Hippocampal formation (tissue), 2 donors: ENCODE measurements at regions not wholly inside any gene's neighbourhood (a gene's known extent, or its start where the extent isn't known, plus 50 kb on each side); places are given as distances from the start of the nearest gene placed in this dataset.

Source experiments
- DNase-seq, 2 donors: peaks; one replicate each; lab custom pipeline; 2025; lab: John Stamatoyannopoulos, UW

- no peak for DNase-seq
Measured at GRCh38 chr11:8323161-8323935, 59.7 kb upstream of the LMO1 start.

DNA sequence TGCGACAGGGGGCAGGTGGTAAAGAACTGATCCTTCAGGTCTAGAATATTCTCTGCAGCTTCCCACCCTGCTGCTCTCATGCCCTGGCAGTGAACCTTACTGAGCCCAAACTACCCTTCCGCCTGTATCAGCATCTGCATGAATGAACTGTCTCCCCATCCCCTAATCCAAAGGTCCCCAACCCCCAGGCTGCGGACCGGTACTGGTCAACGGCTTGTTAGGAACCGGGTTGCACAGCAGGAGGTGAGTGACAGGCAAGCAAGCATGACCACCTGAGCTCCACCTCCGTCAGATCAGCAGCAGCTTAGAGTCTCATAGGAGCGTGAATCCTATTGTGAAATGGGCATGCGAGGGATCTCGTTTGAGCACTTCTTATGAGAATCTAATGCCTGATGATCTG is 58.2 kb upstream of the LMO1 start:
- no peak for DNase-seq

DNA sequence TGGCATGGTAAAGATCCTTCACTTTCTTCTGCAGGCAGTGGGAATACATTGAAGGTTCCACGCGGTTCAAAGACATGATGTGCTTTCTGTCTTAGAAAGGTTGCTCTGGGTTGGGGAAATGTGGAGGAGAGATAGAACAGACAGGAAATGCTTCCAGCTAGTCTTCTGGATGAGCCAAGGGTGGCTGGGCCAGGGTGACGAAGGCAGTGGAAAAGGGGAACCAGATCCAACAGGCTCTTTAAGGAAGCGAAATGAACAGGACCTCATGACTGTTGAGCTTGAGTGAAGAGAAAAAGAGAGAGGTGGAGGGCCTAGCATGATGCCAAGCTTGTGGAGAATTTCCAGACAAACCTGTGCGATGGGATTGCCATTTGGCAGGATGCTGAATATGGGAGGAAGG is 56.4 kb upstream of the LMO1 start:
- no peak for DNase-seq

DNA sequence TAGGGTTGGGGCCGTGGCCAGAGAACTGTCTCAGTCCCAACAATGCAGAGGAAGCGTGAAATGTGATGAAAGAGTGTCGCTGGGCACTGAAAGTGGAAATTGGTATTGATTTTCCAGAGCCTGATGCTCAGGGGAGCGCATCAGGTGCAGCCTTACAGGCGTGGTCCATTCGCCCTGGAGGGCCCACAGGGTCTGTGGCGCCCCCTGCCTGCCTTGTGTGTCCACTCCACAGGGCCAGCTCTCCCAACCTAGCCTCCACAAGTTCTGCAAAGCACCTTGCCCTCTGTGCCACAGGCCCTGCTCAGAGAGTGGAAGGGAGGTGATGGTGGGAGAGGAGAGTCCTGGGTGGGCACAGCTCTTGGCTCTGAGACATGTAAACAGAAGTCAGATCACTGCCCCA is 54.9 kb upstream of the LMO1 start:
- DNase-seq = no peak

- DNase-seq = no peak
Measured at GRCh38 chr11:8317159-8317558, 53.5 kb upstream of the LMO1 start.

DNA sequence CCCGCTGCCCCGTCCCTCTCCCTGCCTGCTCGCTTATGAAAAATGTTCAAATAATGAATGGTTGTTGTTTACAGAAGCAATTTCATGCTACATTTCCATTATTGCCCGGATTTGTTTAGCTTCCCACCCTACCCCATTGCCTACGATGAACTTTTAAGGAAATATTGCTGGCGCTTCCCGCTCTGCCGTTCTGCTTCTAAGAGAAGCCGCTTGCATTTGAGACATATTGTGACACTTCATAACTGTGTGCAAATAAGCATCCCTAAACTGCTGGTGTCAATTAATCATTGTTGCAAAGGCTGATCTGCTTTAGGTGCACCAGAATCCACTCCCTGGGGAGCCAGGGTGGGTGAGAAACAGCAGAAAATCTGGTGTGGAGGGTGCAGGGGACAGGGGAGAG is 52.3 kb upstream of the LMO1 start:
- no peak for DNase-seq

DNA sequence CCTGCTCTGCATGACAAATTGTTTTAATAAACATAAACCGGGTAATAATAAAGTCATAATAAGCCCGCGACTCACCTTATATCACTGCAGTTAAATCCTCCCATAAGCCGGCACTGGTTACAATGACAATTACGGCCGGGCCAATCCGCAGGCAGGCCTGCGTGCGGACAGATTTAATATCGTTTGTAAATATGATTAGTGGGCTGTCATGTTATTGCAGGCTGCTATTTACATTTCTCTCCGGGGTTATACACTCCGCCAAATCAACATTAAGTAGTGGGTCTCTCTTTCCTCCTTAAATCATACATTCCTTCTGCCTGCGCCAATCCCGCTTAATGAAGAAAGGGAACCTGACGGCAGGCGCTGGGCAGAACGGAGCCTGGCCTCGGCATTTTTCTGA is 51.8 kb upstream of the LMO1 start:
- no peak for DNase-seq

DNA sequence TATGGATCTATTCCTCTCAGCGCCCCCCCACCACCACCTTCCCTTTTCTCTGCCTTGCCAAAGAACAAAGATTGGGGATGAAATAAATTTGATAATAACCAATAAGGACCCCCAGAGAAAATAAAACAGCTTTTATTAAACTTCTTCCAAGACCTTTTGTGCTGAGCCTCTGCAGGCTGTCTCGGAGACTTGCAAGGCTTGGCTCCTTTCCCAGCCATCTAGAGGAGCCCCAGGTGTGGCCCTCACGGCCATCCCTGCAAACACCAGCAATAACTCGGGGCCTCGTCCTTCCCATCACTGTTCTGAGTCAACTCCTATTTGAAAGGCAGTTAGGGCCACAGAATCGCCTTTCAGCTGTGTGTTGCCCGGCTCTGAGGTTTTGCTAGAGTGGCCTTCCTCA is 51.2 kb upstream of the LMO1 start:
- DNase-seq = no peak

DNA sequence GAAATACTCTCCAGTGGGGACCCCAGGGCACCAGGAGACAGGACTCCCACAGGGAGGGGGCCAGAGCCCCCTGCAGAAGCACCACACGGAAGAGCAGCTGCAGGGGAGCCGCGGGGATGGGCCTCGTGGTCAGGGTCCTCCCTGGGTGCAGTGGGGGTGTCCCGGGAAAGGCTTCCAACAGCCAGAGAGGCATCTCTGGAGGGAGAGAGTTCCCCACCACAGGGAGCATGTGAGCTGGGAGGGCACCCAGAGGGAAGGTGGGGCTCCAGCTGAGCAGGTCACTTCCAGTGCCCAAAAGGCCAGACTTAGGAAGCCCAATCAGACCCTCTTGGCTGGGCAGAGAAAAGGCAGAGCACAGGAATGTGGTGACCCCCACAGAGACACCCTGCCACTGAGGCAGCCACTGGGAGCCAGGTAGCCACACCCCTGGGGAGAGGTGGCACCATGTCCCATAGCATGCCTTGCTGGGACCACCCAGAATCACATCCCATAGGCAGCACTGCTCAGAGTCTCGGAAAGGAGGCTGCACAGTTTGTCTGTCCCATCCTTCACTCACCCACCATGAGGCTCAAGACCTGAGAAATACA is 49.9 kb upstream of the LMO1 start:
- no peak for DNase-seq
